ENCODE measurements at regions not wholly inside any gene's neighbourhood (a gene's known extent, or its start where the extent isn't known, plus 50 kb on each side); places are given as distances from the start of the nearest gene placed in this dataset.

- CTCF ChIA-PET = no interaction called here
- TF ChIP-seq BMI1 (IDR thresholded peaks at IDR 0.05; ENCODE audit: borderline replicate concordance) (no peak), RB1 (IDR thresholded peaks at IDR 0.05; ENCODE audit: borderline replicate concordance) (no peak), KLF5 (IDR thresholded peaks at IDR 0.05; ENCODE audit: partially characterized antibody) (no peak), CREB1 (IDR thresholded peaks at IDR 0.05; ENCODE audit: low read depth) (no peak), BCL11A (IDR thresholded peaks at IDR 0.05; ENCODE audit: low read depth, low read length) (no peak), MTA3 (IDR thresholded peaks at IDR 0.05; ENCODE audit: borderline replicate concordance, low read length) (no peak), SREBF2 (IDR thresholded peaks at IDR 0.05; ENCODE audit: low read length) (no peak), NR2F1 (conservative IDR thresholded peaks at IDR 0.05) (no peak), SREBF1 (IDR thresholded peaks at IDR 0.05; ENCODE audit: low read length) (no peak), RAD51 (IDR thresholded peaks at IDR 0.05) (no peak), ZBTB11 (CRISPR knock-in tag; IDR thresholded peaks at IDR 0.05) (no peak), JUNB (IDR thresholded peaks at IDR 0.05) (no peak), BCL3 (IDR thresholded peaks at IDR 0.05; ENCODE audit: borderline replicate concordance, insufficient read depth, low read depth, low read length, poor library complexity, severe bottlenecking) (no peak), NFYB (IDR thresholded peaks at IDR 0.05; ENCODE audit: insufficient read depth, low read depth, low read length) (no peak), RCOR1 (conservative IDR thresholded peaks at IDR 0.05; ENCODE audit: low read depth, low read length) (no peak), ATF2 (IDR thresholded peaks at IDR 0.05; ENCODE audit: low read length) (no peak), PBX3 (IDR thresholded peaks at IDR 0.05; ENCODE audit: insufficient replicate concordance, low read depth, low read length) (no peak)
Measured at GRCh38 chr9:88737876-88738275, 202.9 kb downstream of the NXNL2 start.

More at GRCh38 chr9:88737876-88738275, 202.9 kb downstream of the NXNL2 start:
- Histone ChIP-seq H2AFZ (ENCODE audit: control insufficient read depth, low read depth, low read length) (no peak overlapping the region), H3K36me3 (ENCODE audit: control insufficient read depth in 2 of 2, insufficient read depth in 2 of 2, low read length in 1 of 2) (no peaks in the 10 kb centered on the region), H3K27ac (ENCODE audit: control insufficient read depth, insufficient read depth) (no peak overlapping the region), H3K4me1 (ENCODE audit: control insufficient read depth, insufficient read depth, low read length) (no peaks in the 10 kb centered on the region), H3K9ac (ENCODE audit: control insufficient read depth, insufficient read depth, low read length) (no peak overlapping the region), H3K4me2 (ENCODE audit: control insufficient read depth, insufficient read depth) (no peak overlapping the region), H4K20me1 (ENCODE audit: control insufficient read depth, insufficient read depth) (no peaks in the 10 kb centered on the region), H3K9me3 (replicated peaks; ENCODE audit: control insufficient read depth, insufficient read depth, low read length) (no peaks in the 10 kb centered on the region), H3K79me2 (ENCODE audit: control insufficient read depth, insufficient read depth, low read length) (no peaks in the 10 kb centered on the region), H3K27me3 (replicated peaks in 1 of 2; ENCODE audit: control insufficient read depth in 2 of 2, insufficient read depth in 2 of 2, low read length in 1 of 2) (no peaks in the 10 kb centered on the region; a peak in 1 of 4 replicates), H3K4me3 (no peak overlapping the region)
- no peak for ATAC-seq
- no peak for FAIRE-seq
- no TSS peak for BruUV-seq (replicated peaks)
- intact Hi-C loops (cut with micrococcal nuclease; ENCODE audit: unreplicated experiment) = no loop called here
- 30% methylated on average over 9 of the region's 9 CpGs for WGBS (ENCODE audit: insufficient coverage, insufficient replicate concordance, low lambda C conversion rate, missing lambda C conversion rate)
- POLR2A ChIA-PET = no interaction called here
- DNase-seq (ENCODE audit: low read depth, low spot score) = no peak
- RAD21 ChIA-PET (ENCODE audit: unreplicated experiment) = no interaction called here
- in situ Hi-C loops (cut with MboI) = no loop called here
- SMC1A ChIA-PET (ENCODE audit: uncharacterized antibody, unreplicated experiment) = no interaction called here
